Panc1 (cell line): ENCODE measurements at regions not wholly inside any gene's neighbourhood (a gene's known extent, or its start where the extent isn't known, plus 50 kb on each side); places are given as distances from the start of the nearest gene placed in this dataset.

ENCODE experiments used
- CTCF ChIP-seq: fragments of 450-650 bp; IDR thresholded peaks from 2 replicates; pipeline ENCODE4 v1.5.1; 2017; ENCODE audit warnings: mild to moderate bottlenecking
- POLR2AphosphoS5 ChIP-seq: IDR thresholded peaks from 2 replicates; pipeline ENCODE4 v1.6.1; 2012; ENCODE audit warnings: mild to moderate bottlenecking, low read depth, low read length, moderate library complexity
- REST ChIP-seq, 2 experiments: IDR thresholded peaks; 2 replicates each; pipeline ENCODE4 v1.6.1; 2011 to 2012; ENCODE audit warnings: low read depth in 2 of 2, control low read depth in 1 of 2, low read length in 1 of 2, mild to moderate bottlenecking in 1 of 2, moderate library complexity in 1 of 2; ENCODE audit not compliant: insufficient read depth in 1 of 2
- SIN3A ChIP-seq: IDR thresholded peaks from 2 replicates; pipeline ENCODE4 v1.6.1; 2012; ENCODE audit warnings: low read depth, mild to moderate bottlenecking, low read length, moderate library complexity, borderline replicate concordance; ENCODE audit not compliant: insufficient read depth
- TCF7L2 ChIP-seq: IDR thresholded peaks from 2 replicates; pipeline ENCODE4 v1.6.1; 2011; ENCODE audit warnings: mild to moderate bottlenecking, low read depth, low read length, inconsistent platforms

GRCh38 chr14:104245723-104246122, 107.3 kb downstream of the KIF26A start:
- TF ChIP-seq CTCF (no peak), REST (IDR thresholded peaks at IDR 0.05; ENCODE audit: insufficient read depth in 1 of 2, low read depth in 2 of 2, low read length in 1 of 2) (no peak), POLR2AphosphoS5 (no peak), TCF7L2 (no peak), SIN3A (no peak)
